Mucosa of rectum (tissue), 2 donors: ENCODE measurements at regions not wholly inside any gene's neighbourhood (a gene's known extent, or its start where the extent isn't known, plus 50 kb on each side); places are given as distances from the start of the nearest gene placed in this dataset.
"Not testable (repeated sequence)": the region's sequence is repeated elsewhere in the genome, so short reads cannot be mapped to it uniquely, and the experiment has no call there.

Experiments used
- H3K27ac ChIP-seq, 2 donors: one replicate each; pipeline ENCODE4 v1.7.0; 2013; ENCODE audit warnings: inconsistent platforms in 2 of 2, low read depth in 2 of 2, low read length in 2 of 2
- H3K27me3 ChIP-seq, 2 donors: one replicate each; pipeline ENCODE4 v1.7.0; 2013; ENCODE audit warnings: low read length in 2 of 2; ENCODE audit not compliant: control insufficient read depth in 2 of 2, insufficient read depth in 2 of 2
- H3K36me3 ChIP-seq, 2 donors: one replicate each; pipeline ENCODE4 v1.7.0; 2013; ENCODE audit warnings: low read length in 2 of 2; ENCODE audit not compliant: control insufficient read depth in 2 of 2, insufficient read depth in 2 of 2
- H3K4me1 ChIP-seq, 2 donors: one replicate each; pipeline ENCODE4 v1.7.0; 2013; ENCODE audit warnings: low read length in 2 of 2, mild to moderate bottlenecking in 1 of 2; ENCODE audit not compliant: control insufficient read depth in 2 of 2, insufficient read depth in 2 of 2
- H3K4me3 ChIP-seq, 2 donors: one replicate each; pipeline ENCODE4 v1.7.0; 2013; ENCODE audit warnings: low read length in 2 of 2
- H3K9ac ChIP-seq, 2 donors: one replicate each; pipeline ENCODE4 v1.7.0; 2013; ENCODE audit warnings: low read length in 2 of 2, low read depth in 1 of 2, mild to moderate bottlenecking in 1 of 2
- H3K9me3 ChIP-seq, 2 donors: one replicate each; pipeline ENCODE4 v1.7.0; 2013; ENCODE audit warnings: low read length in 2 of 2; ENCODE audit not compliant: control insufficient read depth in 2 of 2
- donor health status: healthy.
- donor health status: Normal muscosa, but diverticular disease.

GRCh38 chr3:34141841-34142337 is 343.5 kb downstream of the PDCD6IP start:
- H3K9ac ChIP-seq: no peak overlapping the region
- H3K4me1 ChIP-seq: no peaks in the 10 kb centered on the region
- no peaks in the 10 kb centered on the region for H3K9me3 ChIP-seq
- H3K27ac ChIP-seq: no peak overlapping the region
- H3K27me3 ChIP-seq: no peaks in the 10 kb centered on the region
- H3K4me3 ChIP-seq: no peak overlapping the region
- no peaks in the 10 kb centered on the region for H3K36me3 ChIP-seq

GRCh38 chr3:34145796-34146195 is 347.4 kb downstream of the PDCD6IP start:
- Histone ChIP-seq H3K4me3 (no peak overlapping the region), H3K27ac (no peak overlapping the region), H3K36me3 (no peaks in the 10 kb centered on the region), H3K9me3 (no peaks in the 10 kb centered on the region), H3K27me3 (no peaks in the 10 kb centered on the region), H3K9ac (no peak overlapping the region), H3K4me1 (no peaks in the 10 kb centered on the region)

GRCh38 chr3:34146596-34146995 is 348.2 kb downstream of the PDCD6IP start:
- Histone ChIP-seq H3K27ac (no peak overlapping the region), H3K36me3 (no peaks in the 10 kb centered on the region), H3K9ac (no peak overlapping the region), H3K27me3 (no peaks in the 10 kb centered on the region), H3K4me3 (no peak overlapping the region), H3K9me3 (no peaks in the 10 kb centered on the region), H3K4me1 (no peaks in the 10 kb centered on the region)

GRCh38 chr3:34150992-34151391 is 352.6 kb downstream of the PDCD6IP start:
- no peak overlapping the region for H3K9ac ChIP-seq
- no peaks in the 10 kb centered on the region for H3K27me3 ChIP-seq
- H3K4me1 ChIP-seq: no peaks in the 10 kb centered on the region
- H3K9me3 ChIP-seq: no peaks in the 10 kb centered on the region
- no peak overlapping the region for H3K27ac ChIP-seq
- H3K36me3 ChIP-seq: no peaks in the 10 kb centered on the region
- H3K4me3 ChIP-seq: no peak overlapping the region

- H3K9ac ChIP-seq: no peak overlapping the region
- no peaks in the 10 kb centered on the region for H3K4me1 ChIP-seq
- H3K36me3 ChIP-seq: no peaks in the 10 kb centered on the region
- H3K27ac ChIP-seq: no peak overlapping the region
- no peaks in the 10 kb centered on the region for H3K9me3 ChIP-seq
- no peak overlapping the region for H3K4me3 ChIP-seq
- H3K27me3 ChIP-seq: no peaks in the 10 kb centered on the region
Measured at GRCh38 chr3:34152656-34153055, 354.2 kb downstream of the PDCD6IP start.

- Histone ChIP-seq H3K27ac (no peak overlapping the region), H3K36me3 (no peaks in the 10 kb centered on the region), H3K27me3 (no peaks in the 10 kb centered on the region), H3K4me3 (no peak overlapping the region), H3K9ac (no peak overlapping the region), H3K4me1 (no peaks in the 10 kb centered on the region), H3K9me3 (no peaks in the 10 kb centered on the region)
Measured at GRCh38 chr3:34155108-34155507, 356.7 kb downstream of the PDCD6IP start.

GRCh38 chr3:34155666-34156065 is 357.2 kb downstream of the PDCD6IP start:
- Histone ChIP-seq H3K4me3 (no peak overlapping the region), H3K27ac (no peak overlapping the region), H3K9me3 (no peaks in the 10 kb centered on the region), H3K4me1 (no peaks in the 10 kb centered on the region), H3K36me3 (no peaks in the 10 kb centered on the region), H3K27me3 (no peaks in the 10 kb centered on the region), H3K9ac (no peak overlapping the region)

- Histone ChIP-seq H3K36me3 (no peaks in the 10 kb centered on the region), H3K9ac (no peak overlapping the region), H3K27me3 (no peaks in the 10 kb centered on the region), H3K4me3 (no peak overlapping the region), H3K4me1 (no peaks in the 10 kb centered on the region), H3K27ac (no peak overlapping the region), H3K9me3 (no peaks in the 10 kb centered on the region)
Measured at GRCh38 chr3:34157491-34157890, 359.1 kb downstream of the PDCD6IP start.

- H3K4me1 ChIP-seq: no peaks in the 10 kb centered on the region
- no peaks in the 10 kb centered on the region for H3K36me3 ChIP-seq
- no peaks in the 10 kb centered on the region for H3K27me3 ChIP-seq
- no peak overlapping the region for H3K9ac ChIP-seq
- no peak overlapping the region for H3K4me3 ChIP-seq
- H3K27ac ChIP-seq: no peak overlapping the region
- H3K9me3 ChIP-seq: no peaks in the 10 kb centered on the region
Measured at GRCh38 chr3:34159613-34160420, 361.4 kb downstream of the PDCD6IP start.

- H3K9me3 ChIP-seq, H3K4me1 ChIP-seq, H3K36me3 ChIP-seq, H3K4me3 ChIP-seq, H3K27ac ChIP-seq, H3K27me3 ChIP-seq, H3K9ac ChIP-seq: not testable (repeated sequence)
Measured at GRCh38 chr3:34169636-34170035, 371.2 kb downstream of the PDCD6IP start.
